IMR-90 (cell line): ENCODE measurements at regions not wholly inside any gene's neighbourhood (a gene's known extent, or its start where the extent isn't known, plus 50 kb on each side); places are given as distances from the start of the nearest gene placed in this dataset.

Experiments
- ATAC-seq: fragments of 200-7000 bp; cut with Tn5 transposase; 2 replicates; pipeline ENCODE4 v1.9.1; 2020; ENCODE audit warnings: low read depth, mild to moderate bottlenecking, moderate library complexity
- BruUV-seq: library from RNA; stranded (reverse); fragments of 400-500 nt; replicated peaks from 2 replicates; lab custom pipeline; 2021; lab: Mats Ljungman, UMichigan
- CTCF ChIA-PET: fragments of 300-600 bp; formaldehyde crosslinking; extraction: SDS; loops from one replicate; lab custom pipeline; 2021; ENCODE audit warnings: antibody characterized with exemption; lab: Yijun Ruan, JAX
- POLR2A ChIA-PET: fragments of 300-600 bp; sonication (Branson Sonifier 250); formaldehyde crosslinking; loops from one replicate; lab custom pipeline; 2022; ENCODE audit warnings: antibody characterized with exemption; ENCODE audit not compliant: unreplicated experiment; lab: Charles Lee
- DNase-seq: peaks from one replicate; pipeline ENCODE4 v3.0.0; 2013
- H2AFZ ChIP-seq: replicated peaks from 2 replicates; pipeline ENCODE3; 2013; ENCODE audit warnings: low read length, mild to moderate bottlenecking; ENCODE audit not compliant: poor library complexity
- H2AK5ac ChIP-seq: 2 replicates; pipeline ENCODE4 v1.6.1; 2013; ENCODE audit warnings: low read depth, low read length, inconsistent platforms
- H2AK9ac ChIP-seq: replicated peaks from 2 replicates; pipeline ENCODE3; 2013; ENCODE audit warnings: mild to moderate bottlenecking, low read depth, low read length, moderate library complexity; ENCODE audit not compliant: poor library complexity
- H2BK120ac ChIP-seq: 2 replicates; pipeline ENCODE4 v1.6.1; 2013; ENCODE audit warnings: low read depth, low read length, inconsistent platforms
- H2BK15ac ChIP-seq: 3 replicates; pipeline ENCODE4 v1.6.1; 2013; ENCODE audit warnings: low read depth, low read length, inconsistent platforms
- H2BK20ac ChIP-seq: 2 replicates; pipeline ENCODE4 v1.6.1; 2013; ENCODE audit warnings: low read depth, mild to moderate bottlenecking, inconsistent platforms, low read length, moderate library complexity
- H2BK5ac ChIP-seq: 2 replicates; pipeline ENCODE4 v1.6.1; 2013; ENCODE audit warnings: mild to moderate bottlenecking, low read depth, low read length, inconsistent platforms; ENCODE audit not compliant: poor library complexity, severe bottlenecking
- H3K14ac ChIP-seq: replicated peaks from 2 replicates; pipeline ENCODE4 v1.6.1; 2013; ENCODE audit warnings: low read depth, low read length, inconsistent platforms
- H3K18ac ChIP-seq: 2 replicates; pipeline ENCODE4 v1.6.1; 2013; ENCODE audit warnings: low read depth, low read length, control low read depth
- H3K23ac ChIP-seq: 2 replicates; pipeline ENCODE4 v1.6.1; 2013; ENCODE audit warnings: low read depth, low read length, inconsistent platforms
- H3K27ac ChIP-seq: 2 replicates; pipeline ENCODE4 v1.5.1; 2013; ENCODE audit warnings: mild to moderate bottlenecking, control low read depth, low read length; ENCODE audit not compliant: insufficient read depth
- H3K27me3 ChIP-seq: 2 replicates; pipeline ENCODE4 v1.6.1; 2013; ENCODE audit warnings: low read length; ENCODE audit not compliant: control insufficient read depth, insufficient read depth
- H3K36me3 ChIP-seq: 2 replicates; pipeline ENCODE4 v1.6.1; 2013; ENCODE audit warnings: low read length, mixed read lengths; ENCODE audit not compliant: control insufficient read depth, insufficient read depth
- H3K4ac ChIP-seq: 2 replicates; pipeline ENCODE4 v1.6.1; 2013; ENCODE audit warnings: low read depth, low read length, inconsistent platforms
- H3K4me1 ChIP-seq: 2 replicates; pipeline ENCODE4 v1.6.1; 2013; ENCODE audit warnings: low read length, mixed read lengths; ENCODE audit not compliant: control insufficient read depth, insufficient read depth
- H3K4me2 ChIP-seq: 2 replicates; pipeline ENCODE4 v1.6.1; 2013; ENCODE audit warnings: low read depth, mild to moderate bottlenecking, control low read depth, low read length, moderate library complexity
- H3K4me3 ChIP-seq: 2 replicates; pipeline ENCODE4 v1.5.1; 2013; ENCODE audit warnings: low read depth, mild to moderate bottlenecking, control low read depth, low read length, moderate library complexity; ENCODE audit not compliant: insufficient read depth
- H3K56ac ChIP-seq: 2 replicates; pipeline ENCODE4 v1.6.1; 2013; ENCODE audit warnings: low read length, inconsistent platforms; ENCODE audit not compliant: insufficient read depth; ENCODE audit errors: extremely low read depth
- H3K79me1 ChIP-seq, 2 experiments: 2 replicates each; pipeline ENCODE4 v1.6.1; 2013; ENCODE audit warnings: low read length in 2 of 2, inconsistent platforms in 1 of 2, low read depth in 1 of 2
- H3K9ac ChIP-seq: 2 replicates; pipeline ENCODE4 v1.6.1; 2013; ENCODE audit warnings: low read depth, low read length, control low read depth
- H3K9me1 ChIP-seq: 2 replicates; pipeline ENCODE4 v1.6.1; 2013; ENCODE audit warnings: low read length, inconsistent platforms; ENCODE audit not compliant: insufficient read depth
- H3K9me3 ChIP-seq: 2 replicates; pipeline ENCODE4 v1.6.1; 2013; ENCODE audit warnings: low read length; ENCODE audit not compliant: control insufficient read depth, insufficient read depth
- H4K20me1 ChIP-seq: 2 replicates; pipeline ENCODE4 v1.6.1; 2013; ENCODE audit warnings: low read length, inconsistent platforms; ENCODE audit not compliant: insufficient read depth
- H4K5ac ChIP-seq: 2 replicates; pipeline ENCODE4 v1.6.1; 2013; ENCODE audit warnings: mild to moderate bottlenecking, low read depth, low read length, control low read depth
- H4K8ac ChIP-seq, 2 experiments: 2 replicates each; pipeline ENCODE4 v1.6.1; 2013; ENCODE audit warnings: low read depth in 2 of 2, low read length in 2 of 2, control low read depth in 1 of 2, inconsistent platforms in 1 of 2
- H4K91ac ChIP-seq: 2 replicates; pipeline ENCODE4 v1.6.1; 2013; ENCODE audit warnings: low read depth, low read length, inconsistent platforms; ENCODE audit not compliant: insufficient read depth
- CEBPB ChIP-seq: IDR thresholded peaks from 2 replicates; pipeline ENCODE4 v1.6.1; 2012; ENCODE audit warnings: low read depth, low read length, improper control_type of control experiment
- CHD1 ChIP-seq: IDR thresholded peaks from 2 replicates; pipeline ENCODE4 v1.6.1; 2012; ENCODE audit warnings: low read depth, low read length, improper control_type of control experiment
- FOS ChIP-seq: fragments of 150-350 bp; IDR thresholded peaks from 2 replicates; pipeline ENCODE4 v1.6.1; 2016; ENCODE audit warnings: low read depth, low read length
- MAFK ChIP-seq: IDR thresholded peaks from 2 replicates; pipeline ENCODE4 v1.6.1; 2012; ENCODE audit warnings: low read depth, low read length, improper control_type of control experiment
- MAZ ChIP-seq: IDR thresholded peaks from 2 replicates; pipeline ENCODE4 v1.6.1; 2012; ENCODE audit warnings: low read depth, mild to moderate bottlenecking, low read length, improper control_type of control experiment, moderate library complexity, borderline replicate concordance
- MXI1 ChIP-seq: IDR thresholded peaks from 2 replicates; pipeline ENCODE4 v1.6.1; 2012; ENCODE audit warnings: low read depth, mild to moderate bottlenecking, low read length, moderate library complexity, borderline replicate concordance
- NFE2L2 ChIP-seq: fragments of 150-350 bp; IDR thresholded peaks from 2 replicates; pipeline ENCODE4 v1.6.1; 2016; ENCODE audit warnings: low read depth, mild to moderate bottlenecking, low read length
- RAD21 ChIP-seq: IDR thresholded peaks from 2 replicates; pipeline ENCODE4 v1.6.1; 2012; ENCODE audit warnings: low read length, improper control_type of control experiment
- RCOR1 ChIP-seq: IDR thresholded peaks from 2 replicates; pipeline ENCODE4 v1.6.1; 2012; ENCODE audit warnings: mild to moderate bottlenecking, low read length, improper control_type of control experiment; ENCODE audit not compliant: insufficient replicate concordance
- RFX5 ChIP-seq: IDR thresholded peaks from 2 replicates; pipeline ENCODE4 v1.8.0; 2012; ENCODE audit warnings: low read depth, mild to moderate bottlenecking, low read length, moderate library complexity
- SMC3 ChIP-seq: fragments of 150-350 bp; IDR thresholded peaks from 2 replicates; pipeline ENCODE4 v1.6.1; 2016; ENCODE audit warnings: low read depth, mild to moderate bottlenecking, antibody characterized with exemption, low read length, moderate library complexity
- dilution Hi-C: fragments of 300-500 bp; cut with HindIII; formaldehyde crosslinking; loops from one replicate; pipeline ENCODE4 v1.14.3; 2018; ENCODE audit warnings: low sequenced_read_pairs; ENCODE audit not compliant: unreplicated experiment
- in situ Hi-C: fragments of 300-500 bp; cut with MboI; formaldehyde crosslinking; loops from 3 replicates; pipeline ENCODE4 v1.14.3; 2019; ENCODE audit warnings: low sequenced_read_pairs, inconsistent platforms, mixed read lengths
- intact Hi-C: fragments of 100-400 bp; cut with micrococcal nuclease; formaldehyde crosslinking; loops from 2 replicates; pipeline ENCODE4 v1.10.0; 2022
- TF ChIP-seq, protein P1 (sequence below): conservative IDR thresholded peaks from 2 replicates; pipeline ENCODE4 v1.5.1; 2012; ENCODE audit warnings: mild to moderate bottlenecking, low read depth, low read length, improper control_type of control experiment
- TF ChIP-seq, protein P2 (sequence below): fragments of 150-350 bp; IDR thresholded peaks from 2 replicates; pipeline ENCODE4 v1.6.1; 2016; ENCODE audit warnings: low read depth, mild to moderate bottlenecking, low read length, moderate library complexity, borderline replicate concordance

DNA sequence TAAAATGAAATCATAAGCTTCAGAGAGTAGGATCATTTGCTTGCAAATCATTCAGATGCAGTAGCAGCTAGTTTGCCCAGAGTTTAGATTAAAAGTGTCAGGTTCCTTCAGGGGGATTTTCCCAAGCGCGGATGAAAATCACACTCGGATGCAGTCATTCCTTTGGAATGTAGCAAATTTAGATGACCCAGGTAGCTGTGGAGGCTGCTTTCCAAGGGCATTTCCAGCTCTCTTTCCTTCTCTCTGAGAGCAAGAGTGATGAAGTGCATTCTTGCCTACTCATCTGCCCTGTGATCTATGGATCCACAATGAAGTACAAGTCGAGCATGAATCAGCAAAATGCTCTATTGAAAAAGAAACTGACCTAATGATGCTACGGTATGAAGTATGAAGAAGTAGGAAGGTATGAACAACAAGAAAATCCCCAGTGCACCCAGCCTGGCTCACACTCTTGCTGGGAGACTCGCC lies 200.2 kb downstream of the PLK2 start (continued):
- no peak; the same call in 1 of the 2 replicates for TF ChIP-seq SMC3

DNA sequence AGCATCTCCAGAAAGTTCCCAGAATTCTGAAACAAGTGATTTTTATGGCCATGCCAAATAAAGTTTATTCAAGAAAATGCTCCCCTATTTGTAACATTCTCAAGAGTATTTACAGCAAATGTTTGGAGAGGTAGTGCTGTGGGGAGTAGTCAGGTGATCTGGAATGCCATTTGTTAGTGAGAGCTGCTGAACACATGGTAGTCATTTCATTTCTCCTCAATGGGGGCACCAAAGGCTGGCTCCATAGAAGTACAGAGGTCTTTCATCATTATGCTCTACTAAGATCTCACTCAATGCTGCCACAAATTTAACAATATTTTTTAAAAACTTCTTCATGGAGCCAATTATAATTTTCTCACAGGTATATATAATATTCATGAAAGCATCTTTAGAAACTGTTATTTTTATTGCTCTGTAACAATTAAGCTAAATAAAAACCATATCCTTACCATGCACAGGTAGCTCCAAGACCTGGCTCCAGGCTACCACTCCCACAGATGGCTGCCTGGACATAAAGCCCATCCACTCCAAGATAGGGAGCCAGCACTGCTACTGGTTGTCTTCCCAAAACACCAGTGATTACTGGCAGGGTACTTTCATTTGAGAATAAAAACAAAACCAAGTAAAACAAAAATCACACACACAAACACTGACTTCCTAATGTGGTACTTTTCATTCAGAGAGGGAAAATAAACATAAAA lies 200.8 kb downstream of the PLK2 start:
- Histone ChIP-seq H3K79me1 (no peaks in the 10 kb centered on the region), H2BK120ac (peak overlapping the region; percentile 53; the same call in 1 of the 2 replicates), H3K56ac (no peak overlapping the region), H4K5ac (no peak overlapping the region), H2BK20ac (peak overlapping the region; percentile 45), H3K27me3 (no peaks in the 10 kb centered on the region), H2AFZ (no peak overlapping the region), H2AK5ac (no peak overlapping the region), H4K91ac (peak overlapping the region; percentile 11; the same call in 1 of the 2 replicates), H3K4me3 (no peak overlapping the region), H3K36me3 (no peaks in the 10 kb centered on the region), H2BK15ac (no peak overlapping the region), H2AK9ac (no peak overlapping the region), H3K23ac (no peak overlapping the region), H3K4me2 (peak overlapping the region; percentile 84), H4K20me1 (no peaks in the 10 kb centered on the region), H3K27ac (peak overlapping the region; percentile 31; the same call in 1 of the 2 replicates), H3K14ac (no peak overlapping the region), H3K4ac (0 out of 2 replicates have a peak overlapping the region, but pooled peaks have one; percentile 37), H4K8ac (no peak overlapping the region), H3K18ac (peak overlapping the region; percentile 74; the same call in 1 of the 2 replicates), H3K9me3 (no peaks in the 10 kb centered on the region), H2BK5ac (peak overlapping the region; percentile 63), H3K9me1 (peaks cover 6% of the 10 kb centered on the region; the same call in 1 of the 2 replicates), H3K9ac (no peak overlapping the region), H3K4me1 (peaks cover 4% of the 10 kb centered on the region)
- dilution Hi-C loops (no loop called here), in situ Hi-C loops (no loop called here), intact Hi-C loops (no loop called here)
- DNase-seq: no peak
- ChIA-PET POLR2A (interaction anchor here (0.6 kb wide), 1 partner anchor 118 kb away, joined by 3 read pairs; no protein-coding TSS in a partner anchor), CTCF (interaction anchor here (0.6 kb wide), 1 partner anchor 204 kb away, joined by 4 read pairs; no protein-coding TSS in a partner anchor)
- no TSS peak for BruUV-seq
- peak; percentile 15; the same call in 1 of the 2 replicates for ATAC-seq
- TF ChIP-seq NFE2L2 (no peak), RAD21 (no peak), MXI1 (no peak), SMC3 (no peak), CHD1 (no peak), CEBPB (no peak), RCOR1 (no peak), MAFK (no peak), RFX5 (no peak), FOS (no peak), MAZ (no peak)
- TF ChIP-seq, protein P1, sequence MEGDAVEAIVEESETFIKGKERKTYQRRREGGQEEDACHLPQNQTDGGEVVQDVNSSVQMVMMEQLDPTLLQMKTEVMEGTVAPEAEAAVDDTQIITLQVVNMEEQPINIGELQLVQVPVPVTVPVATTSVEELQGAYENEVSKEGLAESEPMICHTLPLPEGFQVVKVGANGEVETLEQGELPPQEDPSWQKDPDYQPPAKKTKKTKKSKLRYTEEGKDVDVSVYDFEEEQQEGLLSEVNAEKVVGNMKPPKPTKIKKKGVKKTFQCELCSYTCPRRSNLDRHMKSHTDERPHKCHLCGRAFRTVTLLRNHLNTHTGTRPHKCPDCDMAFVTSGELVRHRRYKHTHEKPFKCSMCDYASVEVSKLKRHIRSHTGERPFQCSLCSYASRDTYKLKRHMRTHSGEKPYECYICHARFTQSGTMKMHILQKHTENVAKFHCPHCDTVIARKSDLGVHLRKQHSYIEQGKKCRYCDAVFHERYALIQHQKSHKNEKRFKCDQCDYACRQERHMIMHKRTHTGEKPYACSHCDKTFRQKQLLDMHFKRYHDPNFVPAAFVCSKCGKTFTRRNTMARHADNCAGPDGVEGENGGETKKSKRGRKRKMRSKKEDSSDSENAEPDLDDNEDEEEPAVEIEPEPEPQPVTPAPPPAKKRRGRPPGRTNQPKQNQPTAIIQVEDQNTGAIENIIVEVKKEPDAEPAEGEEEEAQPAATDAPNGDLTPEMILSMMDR: no peak
- TF ChIP-seq, protein P2, sequence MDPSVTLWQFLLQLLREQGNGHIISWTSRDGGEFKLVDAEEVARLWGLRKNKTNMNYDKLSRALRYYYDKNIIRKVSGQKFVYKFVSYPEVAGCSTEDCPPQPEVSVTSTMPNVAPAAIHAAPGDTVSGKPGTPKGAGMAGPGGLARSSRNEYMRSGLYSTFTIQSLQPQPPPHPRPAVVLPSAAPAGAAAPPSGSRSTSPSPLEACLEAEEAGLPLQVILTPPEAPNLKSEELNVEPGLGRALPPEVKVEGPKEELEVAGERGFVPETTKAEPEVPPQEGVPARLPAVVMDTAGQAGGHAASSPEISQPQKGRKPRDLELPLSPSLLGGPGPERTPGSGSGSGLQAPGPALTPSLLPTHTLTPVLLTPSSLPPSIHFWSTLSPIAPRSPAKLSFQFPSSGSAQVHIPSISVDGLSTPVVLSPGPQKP: no peak
